WTC11 (cell line): ENCODE measurements at regions not wholly inside any gene's neighbourhood (a gene's known extent, or its start where the extent isn't known, plus 50 kb on each side); places are given as distances from the start of the nearest gene placed in this dataset.
"Not testable (repeated sequence)": the region's sequence is repeated elsewhere in the genome, so short reads cannot be mapped to it uniquely, and the experiment has no call there.

ENCODE experiments used
- ATAC-seq: fragments of 200-7000 bp; cut with Tn5 transposase; 2 replicates; pipeline ENCODE4 v1.10.0; 2021; ENCODE audit warnings: mild to moderate bottlenecking, moderate library complexity
- CTCF ChIA-PET: fragments of 300-600 bp; sonication (Branson Sonifier 250); formaldehyde crosslinking; loops from one replicate; lab custom pipeline; 2021; ENCODE audit warnings: antibody characterized with exemption; lab: Charles Lee
- POLR2A ChIA-PET: fragments of 350-600 bp; sonication (Branson Sonifier 250); formaldehyde crosslinking; loops from one replicate; lab custom pipeline; 2021; ENCODE audit warnings: antibody characterized with exemption; lab: Charles Lee
- DNase-seq: peaks from one replicate; pipeline ENCODE4 v3.0.0; 2021; ENCODE audit warnings: low spot score
- H3K27ac Mint-ChIP-seq: 2 replicates; pipeline ENCODE4 v1.8.0; 2021; ENCODE audit warnings: mixed read lengths
- H3K27me3 Mint-ChIP-seq: 2 replicates; pipeline ENCODE4 v1.8.0; 2021; ENCODE audit warnings: low read depth, mild to moderate bottlenecking, moderate library complexity, mixed read lengths
- H3K36me3 Mint-ChIP-seq: 2 replicates; pipeline ENCODE4 v1.8.0; 2021; ENCODE audit warnings: mixed read lengths
- H3K4me1 Mint-ChIP-seq: 2 replicates; pipeline ENCODE4 v1.8.0; 2022; ENCODE audit warnings: mixed read lengths
- H3K4me3 Mint-ChIP-seq: 2 replicates; pipeline ENCODE4 v1.8.0; 2021; ENCODE audit warnings: mild to moderate bottlenecking, moderate library complexity, mixed read lengths
- H3K9me3 Mint-ChIP-seq: 2 replicates; pipeline ENCODE4 v1.8.0; 2021; ENCODE audit warnings: mixed read lengths
- CBFB ChIP-seq: sonication (generic); formaldehyde crosslinking; IDR thresholded peaks from 2 replicates; pipeline ENCODE4 v1.8.1; 2022; ENCODE audit warnings: mild to moderate bottlenecking, low read depth, missing genetic modification reagents
- GRHL2 ChIP-seq: fragments of 250-450 bp; sonication (Bioruptor Pico); IDR thresholded peaks from 2 replicates; pipeline ENCODE4 v1.8.0; 2022; ENCODE audit warnings: mild to moderate bottlenecking, moderate library complexity; ENCODE audit not compliant: insufficient replicate concordance, severe bottlenecking
- GTF2I ChIP-seq: fragments of 250-450 bp; sonication (Bioruptor Pico); conservative IDR thresholded peaks from 2 replicates; pipeline ENCODE4 v1.4.0; 2021; ENCODE audit warnings: mild to moderate bottlenecking
- HMGXB4 ChIP-seq: sonication (generic); formaldehyde crosslinking; IDR thresholded peaks from 2 replicates; pipeline ENCODE4 v1.8.1; 2023; ENCODE audit warnings: mild to moderate bottlenecking, moderate library complexity, missing genetic modification reagents
- NFATC4 ChIP-seq: fragments of 250-450 bp; sonication (Bioruptor Pico); IDR thresholded peaks from 2 replicates; pipeline ENCODE4 v1.9.0; 2021; ENCODE audit warnings: mild to moderate bottlenecking
- OVOL2 ChIP-seq: fragments of 250-450 bp; sonication (Bioruptor Pico); IDR thresholded peaks from 2 replicates; pipeline ENCODE4 v1.9.0; 2021; ENCODE audit warnings: mild to moderate bottlenecking, borderline replicate concordance
- PRDM15 ChIP-seq: sonication (generic); formaldehyde crosslinking; IDR thresholded peaks from 2 replicates; pipeline ENCODE4 v1.8.0; 2022; ENCODE audit warnings: missing genetic modification reagents
- TP53 ChIP-seq: sonication (generic); formaldehyde crosslinking; IDR thresholded peaks from 2 replicates; pipeline ENCODE4 v1.8.1; 2023; ENCODE audit warnings: mild to moderate bottlenecking, missing genetic modification reagents
- ZNF219 ChIP-seq: sonication (generic); formaldehyde crosslinking; IDR thresholded peaks from 2 replicates; pipeline ENCODE4 v1.8.0; 2023; ENCODE audit warnings: missing genetic modification reagents, mild to moderate bottlenecking, borderline replicate concordance
- TF ChIP-seq, protein P1 (sequence below): sonication (generic); formaldehyde crosslinking; IDR thresholded peaks from 2 replicates; pipeline ENCODE4 v1.8.1; 2023; ENCODE audit warnings: mild to moderate bottlenecking, missing genetic modification reagents, borderline replicate concordance

DNA sequence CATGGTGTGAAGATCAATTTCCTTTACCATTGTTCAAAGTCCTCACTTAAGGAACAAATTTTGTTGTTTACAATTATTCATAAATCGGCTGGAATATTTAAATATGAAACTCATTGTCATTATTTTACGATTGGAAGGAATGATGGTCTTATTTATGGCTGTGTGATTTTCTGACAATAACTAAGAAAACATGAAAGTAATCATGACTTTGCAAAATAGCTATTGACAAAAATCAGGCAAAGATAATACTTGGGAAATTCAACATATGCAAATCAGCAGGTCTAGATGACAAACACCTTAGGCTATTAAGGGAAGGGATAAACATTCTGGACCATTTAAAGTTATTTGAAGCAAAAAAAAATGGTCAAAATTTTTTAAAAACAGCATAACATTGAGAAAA lies 654.8 kb upstream of the CNTN5 start (continued):
- no peak for TF ChIP-seq OVOL2 (CRISPR knock-in tag)
- no peak for TF ChIP-seq GRHL2 (CRISPR knock-in tag)

DNA sequence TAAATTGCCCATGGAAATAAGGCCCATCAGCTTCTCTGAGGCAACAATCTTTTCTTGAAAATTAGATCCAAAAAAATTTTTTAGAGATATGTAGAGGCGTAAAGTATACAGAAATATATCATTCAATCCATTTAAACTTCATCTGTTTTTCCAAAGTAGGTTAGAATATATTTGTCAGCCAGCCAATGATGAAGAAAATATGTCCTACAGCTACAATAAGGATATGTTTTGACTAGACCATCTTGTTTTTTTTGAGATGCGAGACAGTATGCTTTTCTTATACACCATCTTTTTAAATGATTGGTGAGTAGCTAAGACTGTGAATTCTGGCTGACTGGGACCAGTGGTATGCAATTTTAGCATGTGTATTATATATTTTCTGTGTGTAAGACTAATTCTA lies 630.4 kb upstream of the CNTN5 start:
- Mint-ChIP-seq H3K4me3 (no peak overlapping the region), H3K27me3 (no peaks in the 10 kb centered on the region), H3K36me3 (no peaks in the 10 kb centered on the region), H3K4me1 (peaks cover 8% of the 10 kb centered on the region), H3K27ac (no peak overlapping the region), H3K9me3 (no peaks in the 10 kb centered on the region; the same call in 1 of the 2 replicates)
- POLR2A ChIA-PET: no interaction called here
- ATAC-seq: no peak
- CTCF ChIA-PET: no interaction called here
- TF ChIP-seq ZNF219 (CRISPR knock-in tag): no peak
- no peak for DNase-seq

DNA sequence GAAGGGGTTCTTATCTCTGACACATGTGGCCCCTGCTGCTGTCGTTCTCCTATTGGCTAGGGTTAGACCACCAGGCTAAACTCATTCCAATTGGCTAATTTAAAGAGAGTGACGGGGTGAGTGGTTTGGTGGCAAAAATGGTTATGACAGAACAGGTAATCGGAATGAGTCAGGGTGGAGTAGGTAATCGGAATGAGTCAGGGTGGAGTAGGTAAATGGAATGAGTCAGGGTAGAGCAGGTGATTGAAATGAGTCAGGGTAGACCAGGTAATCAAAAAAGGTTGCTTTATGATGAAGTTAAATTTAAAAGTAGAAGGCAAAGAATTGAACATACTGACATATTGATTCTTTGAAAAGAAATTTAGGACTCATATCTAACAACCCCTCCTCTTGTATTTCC lies 626.2 kb upstream of the CNTN5 start:
- H3K4me1 Mint-ChIP-seq, H3K27ac Mint-ChIP-seq, POLR2A ChIA-PET, ATAC-seq, DNase-seq, CTCF ChIA-PET, H3K4me3 Mint-ChIP-seq, H3K27me3 Mint-ChIP-seq, H3K9me3 Mint-ChIP-seq, H3K36me3 Mint-ChIP-seq: not testable (repeated sequence)

- Mint-ChIP-seq H3K36me3 (no peaks in the 10 kb centered on the region), H3K27me3 (no peaks in the 10 kb centered on the region), H3K9me3 (no peaks in the 10 kb centered on the region), H3K4me1 (no peaks in the 10 kb centered on the region), H3K27ac (no peak overlapping the region), H3K4me3 (no peak overlapping the region)
- no peak for ATAC-seq
- TF ChIP-seq, protein P1, sequence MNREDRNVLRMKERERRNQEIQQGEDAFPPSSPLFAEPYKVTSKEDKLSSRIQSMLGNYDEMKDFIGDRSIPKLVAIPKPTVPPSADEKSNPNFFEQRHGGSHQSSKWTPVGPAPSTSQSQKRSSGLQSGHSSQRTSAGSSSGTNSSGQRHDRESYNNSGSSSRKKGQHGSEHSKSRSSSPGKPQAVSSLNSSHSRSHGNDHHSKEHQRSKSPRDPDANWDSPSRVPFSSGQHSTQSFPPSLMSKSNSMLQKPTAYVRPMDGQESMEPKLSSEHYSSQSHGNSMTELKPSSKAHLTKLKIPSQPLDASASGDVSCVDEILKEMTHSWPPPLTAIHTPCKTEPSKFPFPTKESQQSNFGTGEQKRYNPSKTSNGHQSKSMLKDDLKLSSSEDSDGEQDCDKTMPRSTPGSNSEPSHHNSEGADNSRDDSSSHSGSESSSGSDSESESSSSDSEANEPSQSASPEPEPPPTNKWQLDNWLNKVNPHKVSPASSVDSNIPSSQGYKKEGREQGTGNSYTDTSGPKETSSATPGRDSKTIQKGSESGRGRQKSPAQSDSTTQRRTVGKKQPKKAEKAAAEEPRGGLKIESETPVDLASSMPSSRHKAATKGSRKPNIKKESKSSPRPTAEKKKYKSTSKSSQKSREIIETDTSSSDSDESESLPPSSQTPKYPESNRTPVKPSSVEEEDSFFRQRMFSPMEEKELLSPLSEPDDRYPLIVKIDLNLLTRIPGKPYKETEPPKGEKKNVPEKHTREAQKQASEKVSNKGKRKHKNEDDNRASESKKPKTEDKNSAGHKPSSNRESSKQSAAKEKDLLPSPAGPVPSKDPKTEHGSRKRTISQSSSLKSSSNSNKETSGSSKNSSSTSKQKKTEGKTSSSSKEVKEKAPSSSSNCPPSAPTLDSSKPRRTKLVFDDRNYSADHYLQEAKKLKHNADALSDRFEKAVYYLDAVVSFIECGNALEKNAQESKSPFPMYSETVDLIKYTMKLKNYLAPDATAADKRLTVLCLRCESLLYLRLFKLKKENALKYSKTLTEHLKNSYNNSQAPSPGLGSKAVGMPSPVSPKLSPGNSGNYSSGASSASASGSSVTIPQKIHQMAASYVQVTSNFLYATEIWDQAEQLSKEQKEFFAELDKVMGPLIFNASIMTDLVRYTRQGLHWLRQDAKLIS (CRISPR knock-in tag): no peak
- TF ChIP-seq HMGXB4 (no peak), NFATC4 (CRISPR knock-in tag) (no peak), OVOL2 (CRISPR knock-in tag) (no peak), GTF2I (no peak), TP53 (CRISPR knock-in tag) (no peak), PRDM15 (CRISPR knock-in tag) (no peak), CBFB (CRISPR knock-in tag) (no peak)
- CTCF ChIA-PET: no interaction called here
- no peak for DNase-seq
- POLR2A ChIA-PET: no interaction called here
These were observed 622.2 kb upstream of the CNTN5 start for GRCh38 chr11:98398508-98398907.
